ENCODE measurements at regions not wholly inside any gene's neighbourhood (a gene's known extent, or its start where the extent isn't known, plus 50 kb on each side); places are given as distances from the start of the nearest gene placed in this dataset.

GRCh38 chrX:71823391-71824057 lies 60.4 kb downstream of the CXorf49B start:
- TF ChIP-seq CTCF (IDR thresholded peaks at IDR 0.05; ENCODE audit: low read depth, low read length) (no peak), MYC (IDR thresholded peaks at IDR 0.05; ENCODE audit: low read depth, low read length) (no peak), POLR2A (IDR thresholded peaks at IDR 0.05; ENCODE audit: extremely low read depth, insufficient read length) (no peak), MAX (IDR thresholded peaks at IDR 0.05; ENCODE audit: low read depth, low read length) (no peak)

All from NB4 (cell line).